HG03571 (cell line): ENCODE measurements at regions not wholly inside any gene's neighbourhood (a gene's known extent, or its start where the extent isn't known, plus 50 kb on each side); places are given as distances from the start of the nearest gene placed in this dataset.

ENCODE experiments used
- ATAC-seq: cut with Tn5 transposase; IDR thresholded peaks from one replicate; pipeline ENCODE4 v1.9.1; 2021; ENCODE audit not compliant: unreplicated experiment

DNA sequence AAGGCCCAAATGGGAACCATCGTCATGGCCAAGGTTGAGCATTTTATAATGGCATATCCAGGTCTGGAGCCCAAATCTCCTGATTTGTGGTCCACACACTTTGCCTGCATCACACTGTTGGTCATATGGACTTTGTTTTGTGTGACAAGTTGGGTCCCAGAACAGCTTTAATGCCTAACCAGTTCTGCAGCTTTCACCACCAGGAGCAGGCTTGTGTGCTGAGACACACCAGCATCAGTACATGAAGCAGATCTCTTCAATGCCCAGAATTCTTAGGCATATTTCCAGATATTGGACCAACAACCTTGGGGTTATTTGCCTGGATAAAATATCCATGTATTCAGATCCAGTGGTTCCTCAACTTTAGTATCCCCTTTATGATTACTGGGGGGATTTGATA is 371.3 kb downstream of the FBXW7 start:
- no peak for ATAC-seq

DNA sequence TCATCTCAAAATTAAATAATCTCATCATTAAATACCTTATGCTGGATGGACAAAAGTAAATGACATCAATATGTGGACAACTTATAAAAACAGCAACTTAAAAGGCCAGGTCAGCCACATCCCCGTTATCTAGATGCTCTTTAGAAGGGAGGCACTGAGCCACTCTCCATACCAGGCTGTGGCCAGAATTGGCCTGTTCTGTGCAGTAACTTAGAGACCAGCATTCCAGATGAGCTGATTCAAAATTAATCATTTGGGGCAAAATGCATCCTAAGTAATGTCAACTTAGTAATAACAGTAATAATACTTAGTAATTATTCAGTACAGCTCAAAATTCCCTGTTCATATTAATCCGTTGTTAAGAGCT is 373.6 kb downstream of the FBXW7 start:
- ATAC-seq, result no peak

- ATAC-seq, result no peak
Measured at GRCh38 chr4:152161676-152162330, 374.1 kb downstream of the FBXW7 start.

DNA sequence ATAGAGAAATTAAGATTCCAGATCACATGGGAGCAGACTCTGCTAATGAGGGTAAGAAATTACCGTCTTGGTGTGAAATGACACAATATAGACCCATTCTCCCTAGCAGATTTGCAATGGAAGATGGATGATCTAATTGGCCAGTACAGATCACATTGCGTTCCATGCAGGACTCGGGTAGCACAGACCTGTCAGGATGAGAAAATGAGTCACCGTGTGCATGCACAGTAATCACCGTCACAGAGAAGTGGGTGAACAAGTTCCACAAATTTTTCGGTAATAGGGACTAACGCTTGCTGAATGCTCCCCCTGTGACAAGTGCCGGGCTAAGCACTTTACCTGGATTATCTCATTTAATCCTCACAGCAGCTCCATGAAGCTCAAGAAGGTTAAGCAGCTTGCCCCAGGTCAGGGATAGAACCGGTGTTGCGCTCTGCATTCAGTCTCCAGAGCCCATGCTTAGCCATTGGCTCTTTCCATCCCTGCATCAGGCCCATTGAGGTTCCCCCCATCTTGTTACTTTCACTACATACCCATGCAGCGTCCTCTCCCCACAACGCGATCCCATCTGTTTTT is 375.6 kb downstream of the FBXW7 start:
- ATAC-seq, result no peak

- ATAC-seq, result no peak
Measured at GRCh38 chr4:152159773-152160172, 376.1 kb downstream of the FBXW7 start.

GRCh38 chr4:152158225-152158624 is 377.7 kb downstream of the FBXW7 start:
- ATAC-seq, result no peak

DNA sequence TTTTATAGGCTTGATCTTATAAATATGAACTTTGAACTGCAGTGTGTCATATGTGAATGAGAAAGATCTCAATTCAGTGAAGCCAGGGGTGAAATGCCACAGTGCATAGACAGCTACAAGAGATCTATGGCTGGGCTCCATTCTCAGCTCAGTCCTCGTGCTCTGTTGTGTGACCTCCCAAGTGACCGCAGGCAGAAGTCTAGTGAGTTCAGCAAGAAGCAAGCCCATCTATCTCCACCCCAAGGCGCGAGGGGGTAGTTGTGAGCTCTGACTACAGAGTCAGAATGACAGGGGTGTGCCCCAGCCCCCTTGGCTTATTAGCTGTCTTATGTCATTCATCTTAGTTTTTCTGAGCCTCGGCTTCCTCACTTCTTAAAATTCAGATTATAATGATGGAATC is 378.3 kb downstream of the FBXW7 start:
- no peak for ATAC-seq

DNA sequence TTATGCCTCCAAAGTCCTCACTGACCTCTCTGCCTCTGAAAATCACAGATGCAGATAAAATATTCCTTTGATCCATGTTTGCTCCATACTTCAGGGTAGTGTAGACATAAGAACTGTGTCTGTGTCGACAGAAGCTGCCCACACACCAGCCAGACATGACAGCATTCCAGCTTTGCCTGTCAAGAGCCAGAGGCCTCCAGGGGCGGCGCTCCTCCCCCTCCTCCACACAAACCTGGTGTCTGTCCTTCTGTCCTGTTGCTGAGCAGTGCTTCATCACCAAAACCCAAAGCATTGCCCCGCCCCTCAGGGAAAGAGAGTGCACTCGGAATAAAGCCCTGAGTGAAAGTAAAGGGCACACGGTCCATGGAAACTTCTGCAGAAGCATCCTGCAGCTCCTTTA is 379.4 kb downstream of the FBXW7 start:
- no peak for ATAC-seq

DNA sequence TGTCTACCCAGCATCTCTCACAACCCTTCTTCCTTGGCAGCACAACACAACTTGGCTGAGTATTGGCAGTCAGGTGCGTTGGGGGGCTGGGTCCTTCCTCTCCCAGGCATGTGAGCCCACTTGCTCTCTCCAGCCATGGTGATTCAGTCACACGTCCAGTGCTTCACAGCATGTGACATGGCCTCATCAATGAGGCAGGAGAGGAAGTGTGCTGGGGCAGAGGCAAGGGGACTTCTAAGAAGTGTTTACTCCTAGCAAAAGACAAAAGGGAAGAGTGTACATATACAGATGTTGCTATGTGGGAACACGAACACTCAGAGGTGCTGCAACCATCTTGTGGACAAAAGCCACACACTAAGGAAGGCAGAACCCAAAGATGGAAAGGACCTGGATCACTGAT is 380.8 kb downstream of the FBXW7 start:
- no peak for ATAC-seq

DNA sequence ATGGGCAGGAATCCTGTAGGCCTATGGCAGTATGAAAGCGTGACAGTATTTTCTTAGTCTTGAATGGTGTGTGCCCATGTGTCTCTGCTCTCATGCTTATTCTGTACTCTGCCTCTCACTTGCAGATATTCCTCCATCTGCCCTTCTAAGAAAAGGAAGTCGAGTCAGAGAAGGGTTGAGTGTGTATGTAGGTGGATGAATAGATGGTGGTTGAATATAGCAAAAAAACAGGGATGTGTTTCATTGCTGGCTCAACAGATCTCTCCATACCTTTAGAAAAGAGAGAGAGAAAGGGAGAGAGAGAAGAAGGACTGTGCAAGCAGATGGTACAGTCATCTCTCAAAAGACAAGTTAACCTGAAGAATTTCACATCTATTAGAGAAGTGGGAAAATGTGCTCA is 381.5 kb downstream of the FBXW7 start:
- no peak for ATAC-seq

GRCh38 chr4:152153476-152154270 is 382.2 kb downstream of the FBXW7 start:
- no peak for ATAC-seq

DNA sequence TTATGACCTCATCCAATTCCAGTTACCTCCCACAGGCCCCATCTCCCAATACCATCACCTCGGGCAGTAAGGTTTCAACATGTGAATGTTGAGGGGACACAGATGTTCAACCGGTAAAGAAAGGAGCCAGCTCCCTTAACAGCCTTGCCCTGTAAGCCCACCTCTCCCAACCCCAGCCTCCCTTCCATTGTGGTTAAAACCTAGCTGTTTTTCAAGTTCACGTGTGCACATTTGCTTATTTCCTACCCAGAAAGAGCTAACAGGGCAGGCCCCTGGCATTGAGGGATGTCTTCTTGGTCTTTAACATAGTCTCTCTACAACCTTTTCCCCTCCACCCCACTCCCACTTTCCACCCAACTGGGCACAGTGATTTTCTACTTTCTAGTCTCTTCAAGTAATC is 385.7 kb downstream of the FBXW7 start:
- ATAC-seq, result no peak

DNA sequence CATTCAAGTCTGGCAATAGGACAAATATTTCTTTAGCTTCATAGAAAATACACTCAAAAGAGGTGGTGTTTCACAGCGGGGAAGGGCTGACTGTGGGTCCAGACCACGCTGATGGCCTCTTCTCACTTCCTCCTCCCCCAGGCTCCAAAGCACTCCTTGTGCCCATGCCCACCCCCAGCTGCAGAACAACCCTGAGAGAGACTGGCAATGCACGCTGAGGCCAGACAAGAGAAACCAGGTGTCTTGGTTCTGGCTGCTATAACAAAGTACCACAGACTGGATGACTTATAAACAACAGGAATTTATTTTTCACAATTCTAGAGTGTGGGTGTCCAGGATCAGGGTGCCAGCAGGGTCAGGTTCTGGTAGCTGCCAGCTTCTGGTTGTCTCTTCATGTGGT is 386.1 kb downstream of the FBXW7 start:
- ATAC-seq, result no peak

DNA sequence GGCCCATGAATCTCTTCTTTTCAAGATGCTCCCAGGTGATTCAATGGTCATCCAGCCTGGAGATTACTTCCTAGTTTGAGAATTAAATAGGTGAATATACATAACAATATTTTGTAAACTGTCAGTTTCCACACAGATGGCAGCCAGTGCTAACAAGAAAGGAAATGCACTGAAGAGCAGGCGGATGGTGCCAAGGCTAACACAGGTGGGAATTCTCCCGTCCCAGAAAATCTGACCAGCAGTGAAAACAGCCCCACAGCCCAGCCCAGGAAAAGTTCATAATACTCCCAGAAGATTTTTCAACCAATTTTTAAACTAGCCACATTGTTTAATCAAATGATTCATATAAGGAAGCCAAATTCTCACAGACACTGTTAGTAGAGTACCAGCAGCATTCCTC is 387.2 kb upstream of the GATB start:
- no peak for ATAC-seq

GRCh38 chr4:152146244-152146643 is 385.4 kb upstream of the GATB start:
- no peak for ATAC-seq

- ATAC-seq, result no peak
Measured at GRCh38 chr4:152143806-152144205, 383.0 kb upstream of the GATB start.

DNA sequence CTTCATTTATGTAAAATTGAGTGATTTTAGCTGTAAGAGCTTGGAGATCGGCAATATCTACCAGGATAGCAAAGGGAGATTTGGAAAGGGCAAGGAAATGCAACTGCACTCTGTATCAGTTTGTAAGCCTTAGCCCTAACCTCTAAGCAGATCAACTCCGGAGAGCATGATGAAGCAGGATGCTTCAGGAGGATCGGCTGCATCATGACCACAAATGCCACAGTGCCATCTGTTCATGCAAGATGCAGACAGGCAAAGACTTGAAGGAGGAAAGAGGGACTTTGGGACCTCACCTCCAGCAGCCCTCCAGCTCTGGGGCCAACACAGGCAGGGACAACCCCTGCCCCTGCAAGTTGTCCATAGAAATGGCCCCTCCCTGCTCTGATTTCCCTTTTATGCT is 377.6 kb upstream of the GATB start:
- ATAC-seq, result no peak

- ATAC-seq, result no peak
Measured at GRCh38 chr4:152132776-152133175, 372.0 kb upstream of the GATB start.

- no peak for ATAC-seq
Measured at GRCh38 chr4:152128356-152128755, 367.5 kb upstream of the GATB start.

DNA sequence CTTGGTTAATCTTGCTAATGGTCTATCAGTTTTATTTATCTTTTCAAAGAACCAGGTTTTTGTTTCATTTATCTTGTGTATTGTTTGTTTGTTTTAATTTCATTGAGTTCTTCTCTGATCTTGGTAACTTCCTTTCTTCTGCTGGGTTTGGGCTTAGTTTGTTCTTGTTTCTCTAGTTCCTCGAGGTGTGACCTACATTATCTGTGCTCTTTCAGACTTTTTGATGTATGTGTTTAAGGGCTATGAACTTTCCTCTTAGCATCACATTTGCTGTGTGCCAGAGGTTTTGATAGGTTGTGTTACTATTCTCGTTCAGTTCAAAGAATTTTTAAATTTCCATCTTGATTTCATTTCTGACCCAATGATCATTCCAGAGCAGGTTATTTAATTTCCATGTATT is 365.4 kb upstream of the GATB start:
- ATAC-seq, result no peak

DNA sequence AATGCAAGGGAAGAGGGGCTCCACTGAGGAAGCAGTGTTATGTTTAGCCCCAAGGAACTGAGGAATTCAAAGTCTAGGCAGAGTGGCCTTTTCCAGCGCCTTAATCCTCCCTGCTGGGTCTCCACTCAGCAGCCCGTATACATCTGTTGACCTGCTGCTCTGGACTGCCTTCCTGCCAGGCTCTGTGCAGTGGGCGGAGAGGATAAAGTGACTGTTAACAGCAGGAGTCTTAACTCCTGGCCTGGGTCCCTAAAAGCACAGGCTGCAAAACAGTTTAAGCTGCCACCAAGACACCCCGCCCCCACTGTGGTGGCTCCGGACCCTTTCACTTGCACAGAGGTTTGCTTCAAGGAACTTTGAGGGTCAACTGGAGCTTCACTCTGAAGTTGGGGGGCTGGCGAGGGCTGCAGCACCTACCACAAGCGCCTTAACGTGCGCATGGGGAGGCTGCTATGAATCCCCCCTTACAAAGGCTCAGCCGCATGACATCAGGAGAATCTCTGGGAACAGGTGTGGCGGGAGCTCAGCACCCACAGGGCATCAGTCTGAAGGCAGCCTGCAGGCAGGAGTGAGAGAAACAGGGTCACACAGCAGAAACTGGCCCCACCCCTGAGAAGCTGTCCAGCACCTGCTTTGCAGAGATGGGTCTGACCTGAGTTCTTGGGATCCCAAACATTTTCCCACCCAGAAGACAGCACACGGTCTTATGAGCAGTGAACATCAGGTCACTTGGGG is 358.2 kb upstream of the GATB start:
- ATAC-seq, result no peak
